H1 (cell line): ENCODE measurements at regions not wholly inside any gene's neighbourhood (a gene's known extent, or its start where the extent isn't known, plus 50 kb on each side); places are given as distances from the start of the nearest gene placed in this dataset.

Experiments
- CHD7 ChIP-seq: fragments of 300-600 bp; sonication (generic); IDR thresholded peaks from 2 replicates; pipeline ENCODE4 v1.7.1; 2012; ENCODE audit warnings: low read length, moderate library complexity, mild to moderate bottlenecking, inconsistent platforms; ENCODE audit not compliant: insufficient replicate concordance
- JUND ChIP-seq: IDR thresholded peaks from 2 replicates; pipeline ENCODE4 v1.6.1; 2011; ENCODE audit warnings: mild to moderate bottlenecking, improper control_type of control experiment, low read length
- NRF1 ChIP-seq: IDR thresholded peaks from 2 replicates; pipeline ENCODE4 v1.6.1; 2011; ENCODE audit warnings: mild to moderate bottlenecking, low read depth, low read length, improper control_type of control experiment
- PHF8 ChIP-seq: fragments of 200-600 bp; sonication (generic); conservative IDR thresholded peaks from 2 replicates; pipeline ENCODE4 v1.7.1; 2012; ENCODE audit warnings: low read depth, mild to moderate bottlenecking, inconsistent platforms, low read length, moderate library complexity
- POLR2AphosphoS5 ChIP-seq: IDR thresholded peaks from 2 replicates; pipeline ENCODE4 v1.6.1; 2011; ENCODE audit warnings: low read depth, low read length
- RNF2 ChIP-seq: fragments of 200-900, 300-1000 bp; sonication (generic); IDR thresholded peaks from 2 replicates; pipeline ENCODE4 v1.7.1; 2016; ENCODE audit warnings: borderline replicate concordance, low read depth, mild to moderate bottlenecking, antibody characterized with exemption, low read length; ENCODE audit not compliant: poor library complexity, severe bottlenecking; ENCODE audit errors: missing control alignments
- TCF12 ChIP-seq: IDR thresholded peaks from 2 replicates; pipeline ENCODE4 v1.6.1; 2011; ENCODE audit warnings: low read depth, mild to moderate bottlenecking, low read length
- TF ChIP-seq, protein P1 (sequence below): IDR thresholded peaks from 2 replicates; pipeline ENCODE4 v1.6.1; 2012; ENCODE audit warnings: inconsistent platforms

DNA sequence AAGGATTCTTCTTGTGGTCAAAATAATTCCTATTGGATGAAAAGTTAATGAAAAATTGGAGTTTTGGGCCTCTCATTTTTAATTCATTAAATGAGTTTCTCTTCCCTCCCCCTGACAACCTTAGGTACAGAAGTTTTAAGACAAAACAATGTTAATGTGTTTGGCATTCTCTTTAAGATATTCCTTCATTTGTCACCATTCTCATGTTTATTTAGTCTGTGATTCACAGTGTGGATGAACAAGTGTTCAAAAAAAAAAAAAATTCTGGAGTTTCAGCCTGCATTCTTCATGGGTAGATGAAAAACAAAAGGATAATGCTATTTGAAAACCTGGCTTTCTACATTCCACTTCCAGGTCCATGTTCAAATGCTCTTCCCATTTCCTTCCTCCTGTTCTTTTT is 172.6 kb upstream of the LUZP2 start (continued):
- no peak for TF ChIP-seq CHD7
- TF ChIP-seq NRF1, result no peak
- no peak for TF ChIP-seq POLR2AphosphoS5
- no peak for TF ChIP-seq RNF2
- TF ChIP-seq TCF12, result no peak
- TF ChIP-seq JUND, result no peak
- TF ChIP-seq PHF8, result no peak
- TF ChIP-seq, protein P1, sequence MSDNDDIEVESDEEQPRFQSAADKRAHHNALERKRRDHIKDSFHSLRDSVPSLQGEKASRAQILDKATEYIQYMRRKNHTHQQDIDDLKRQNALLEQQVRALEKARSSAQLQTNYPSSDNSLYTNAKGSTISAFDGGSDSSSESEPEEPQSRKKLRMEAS, result no peak
